HEK293 (cell line): ENCODE measurements at regions not wholly inside any gene's neighbourhood (a gene's known extent, or its start where the extent isn't known, plus 50 kb on each side); places are given as distances from the start of the nearest gene placed in this dataset.
"Not testable (repeated sequence)": the region's sequence is repeated elsewhere in the genome, so short reads cannot be mapped to it uniquely, and the experiment has no call there.

Source experiments
- CTCF ChIA-PET: fragments of 350-600 bp; formaldehyde crosslinking; extraction: SDS; loops from one replicate; lab custom pipeline; 2021; ENCODE audit warnings: antibody characterized with exemption; lab: Yijun Ruan, JAX
- POLR2A ChIA-PET: fragments of 300-600 bp; formaldehyde crosslinking; extraction: SDS; loops from one replicate; lab custom pipeline; 2020; ENCODE audit warnings: antibody characterized with exemption, inconsistent platforms; lab: Yijun Ruan, JAX
- H3K27ac ChIP-seq: fragments of 200-500 bp; sonication (Bioruptor generic); 2 replicates; pipeline ENCODE4 v1.5.1; 2014; ENCODE audit warnings: low read depth, low read length, control low read depth, inconsistent platforms; ENCODE audit errors: extremely low read depth
- H3K36me3 ChIP-seq, 2 experiments: fragments of 200-500 bp in 1 of 2; sonication (Bioruptor generic) in 1 of 2; 1 replicate in 1 of 2; 2 replicates in 1 of 2; pipeline ENCODE4 v1.5.1; 2014 to 2017; ENCODE audit warnings: inconsistent platforms in 2 of 2, low read length in 2 of 2; ENCODE audit not compliant: control insufficient read depth in 2 of 2, insufficient read depth in 1 of 2
- H3K4me1 ChIP-seq: fragments of 200-500 bp; sonication (Bioruptor generic); 2 replicates; pipeline ENCODE4 v1.5.1; 2014; ENCODE audit warnings: mild to moderate bottlenecking, low read length, inconsistent platforms; ENCODE audit not compliant: control insufficient read depth, insufficient read depth
- H3K4me3 ChIP-seq: 2 replicates; pipeline ENCODE4 v1.5.1; 2011; ENCODE audit warnings: low read depth, mild to moderate bottlenecking, control low read depth, low read length, moderate library complexity
- H3K9me3 ChIP-seq: fragments of 200-500 bp; sonication (Bioruptor generic); 2 replicates; pipeline ENCODE4 v1.5.1; 2014; ENCODE audit warnings: low read depth, low read length, inconsistent platforms; ENCODE audit not compliant: control insufficient read depth, insufficient read depth
- ATF2 ChIP-seq: fragments of 450-650 bp; formaldehyde crosslinking; IDR thresholded peaks from 2 replicates; pipeline ENCODE4 v1.5.1; 2016; ENCODE audit warnings: missing biosample characterization, missing genetic modification characterization, low read depth
- KLF17 ChIP-seq: fragments of 450-650 bp; formaldehyde crosslinking; IDR thresholded peaks from 2 replicates; pipeline ENCODE4 v1.5.1; 2016; ENCODE audit warnings: missing biosample characterization, missing genetic modification characterization
- KLF8 ChIP-seq: fragments of 450-650 bp; formaldehyde crosslinking; IDR thresholded peaks from 2 replicates; pipeline ENCODE4 v1.5.1; 2016; ENCODE audit warnings: missing biosample characterization, missing genetic modification characterization
- SCRT2 ChIP-seq: fragments of 450-650 bp; formaldehyde crosslinking; IDR thresholded peaks from 2 replicates; pipeline ENCODE4 v1.5.1; 2016; ENCODE audit warnings: missing biosample characterization, missing genetic modification characterization
- ZNF132 ChIP-seq: fragments of 450-650 bp; formaldehyde crosslinking; IDR thresholded peaks from 2 replicates; pipeline ENCODE4 v1.5.1; 2017; ENCODE audit warnings: missing biosample characterization, missing genetic modification characterization, borderline replicate concordance
- ZNF146 ChIP-seq: fragments of 450-650 bp; formaldehyde crosslinking; IDR thresholded peaks from 2 replicates; pipeline ENCODE4 v1.5.1; 2016; ENCODE audit warnings: missing biosample characterization, missing genetic modification characterization
- ZNF148 ChIP-seq: fragments of 450-650 bp; formaldehyde crosslinking; IDR thresholded peaks from 2 replicates; pipeline ENCODE4 v1.5.0; 2017; ENCODE audit warnings: missing biosample characterization, missing genetic modification characterization, borderline replicate concordance
- ZNF202 ChIP-seq: fragments of 450-650 bp; formaldehyde crosslinking; IDR thresholded peaks from 2 replicates; pipeline ENCODE4 v1.5.1; 2016; ENCODE audit warnings: missing biosample characterization, missing genetic modification characterization, borderline replicate concordance
- ZNF324 ChIP-seq: fragments of 450-650 bp; formaldehyde crosslinking; IDR thresholded peaks from 2 replicates; pipeline ENCODE4 v1.5.1; 2016; ENCODE audit warnings: missing biosample characterization, missing genetic modification characterization
- ZNF37A ChIP-seq: fragments of 450-650 bp; IDR thresholded peaks from 2 replicates; pipeline ENCODE4 v1.5.1; 2018; ENCODE audit warnings: missing biosample characterization, missing genetic modification characterization
- ZNF473 ChIP-seq: fragments of 450-650 bp; formaldehyde crosslinking; IDR thresholded peaks from 2 replicates; pipeline ENCODE4 v1.5.1; 2017; ENCODE audit warnings: missing biosample characterization, missing genetic modification characterization
- ZNF621 ChIP-seq: fragments of 450-650 bp; formaldehyde crosslinking; IDR thresholded peaks from 2 replicates; pipeline ENCODE4 v1.5.1; 2017; ENCODE audit warnings: missing biosample characterization, missing genetic modification characterization
- ZNF626 ChIP-seq: fragments of 450-650 bp; sonication (Bioruptor Pico); formaldehyde crosslinking; IDR thresholded peaks from 2 replicates; pipeline ENCODE4 v1.5.1; 2018; ENCODE audit warnings: missing biosample characterization, missing genetic modification characterization, inconsistent platforms
- ZNF645 ChIP-seq: fragments of 450-650 bp; formaldehyde crosslinking; IDR thresholded peaks from 2 replicates; pipeline ENCODE4; 2016; ENCODE audit warnings: missing biosample characterization, missing genetic modification characterization
- ZNF76 ChIP-seq: fragments of 450-650 bp; formaldehyde crosslinking; IDR thresholded peaks from 2 replicates; pipeline ENCODE4; 2016; ENCODE audit warnings: low read depth, missing biosample characterization, missing genetic modification characterization, borderline replicate concordance

GRCh38 chrX:34270434-34270833 lies 138.3 kb upstream of the FAM47A start:
- no peaks in the 10 kb centered on the region for H3K36me3 ChIP-seq
- no peak overlapping the region for H3K4me3 ChIP-seq
- POLR2A ChIA-PET = no interaction called here
- H3K27ac ChIP-seq = no peak overlapping the region
- CTCF ChIA-PET = no interaction called here
- H3K9me3 ChIP-seq = no peaks in the 10 kb centered on the region; the same call in 1 of the 2 replicates
- TF ChIP-seq KLF8 (tag by site-specific recombination) = no peak
- no peak for TF ChIP-seq ZNF626 (tag by site-specific recombination)
- no peak for TF ChIP-seq ZNF146 (tag by site-specific recombination)
- no peak for TF ChIP-seq ZNF621
- TF ChIP-seq ZNF76 (tag by site-specific recombination) = no peak
- no peak for TF ChIP-seq ZNF132
- TF ChIP-seq ZNF324 (tag by site-specific recombination) = no peak
- no peak for TF ChIP-seq ATF2
- TF ChIP-seq KLF17 (tag by site-specific recombination) = no peak
- no peak for TF ChIP-seq ZNF645 (tag by site-specific recombination)
- TF ChIP-seq ZNF473 (tag by site-specific recombination) = no peak
- no peak for TF ChIP-seq SCRT2 (tag by site-specific recombination)
- no peak for TF ChIP-seq ZNF148 (tag by site-specific recombination)
- no peaks in the 10 kb centered on the region for H3K4me1 ChIP-seq

GRCh38 chrX:34238896-34239295 lies 106.8 kb upstream of the FAM47A start:
- Histone ChIP-seq H3K27ac (no peak overlapping the region), H3K36me3 (no peaks in the 10 kb centered on the region; a peak in 1 of 3 replicates), H3K4me3 (no peak overlapping the region), H3K4me1 (no peaks in the 10 kb centered on the region), H3K9me3 (no peaks in the 10 kb centered on the region)
- TF ChIP-seq ZNF37A (no peak), ZNF202 (tag by site-specific recombination) (no peak)
- POLR2A ChIA-PET = no interaction called here
- CTCF ChIA-PET = no interaction called here

GRCh38 chrX:34230156-34230555 lies 98.0 kb upstream of the FAM47A start:
- H3K27ac ChIP-seq, POLR2A ChIA-PET, H3K36me3 ChIP-seq, H3K4me3 ChIP-seq, H3K4me1 ChIP-seq, H3K9me3 ChIP-seq, CTCF ChIA-PET: not testable (repeated sequence)
